Chondrocyte (in vitro differentiated cells): ENCODE measurements at regions not wholly inside any gene's neighbourhood (a gene's known extent, or its start where the extent isn't known, plus 50 kb on each side); places are given as distances from the start of the nearest gene placed in this dataset.

Source experiments
- DNase-seq: peaks from one replicate; pipeline ENCODE4 v3.0.0; 2021; ENCODE audit warnings: mixed read lengths, low spot score
- H3K27ac Mint-ChIP-seq: one replicate; pipeline ENCODE4 v1.8.0; 2021; ENCODE audit warnings: mild to moderate bottlenecking, moderate library complexity, mixed read lengths; ENCODE audit not compliant: unreplicated experiment
- H3K27me3 Mint-ChIP-seq: 2 replicates; pipeline ENCODE4 v1.8.0; 2021; ENCODE audit warnings: low read depth, mixed read lengths
- H3K36me3 Mint-ChIP-seq: 2 replicates; pipeline ENCODE4 v1.8.0; 2021; ENCODE audit warnings: low read depth, mixed read lengths
- H3K4me1 Mint-ChIP-seq: 2 replicates; pipeline ENCODE4 v1.8.0; 2021; ENCODE audit warnings: low read depth, mild to moderate bottlenecking, mixed read lengths
- H3K4me3 Mint-ChIP-seq: one replicate; pipeline ENCODE4 v1.8.0; 2021; ENCODE audit warnings: mild to moderate bottlenecking, moderate library complexity, mixed read lengths; ENCODE audit not compliant: unreplicated experiment
- H3K9me3 Mint-ChIP-seq: 2 replicates; pipeline ENCODE4 v1.8.0; 2021; ENCODE audit warnings: low read depth, mixed read lengths
- CTCF ChIP-seq: fragments of 200-600 bp; sonication (generic); IDR thresholded peaks from 2 replicates; pipeline ENCODE4 v1.5.0; 2021; ENCODE audit warnings: antibody characterized with exemption, mild to moderate bottlenecking, moderate library complexity

DNA sequence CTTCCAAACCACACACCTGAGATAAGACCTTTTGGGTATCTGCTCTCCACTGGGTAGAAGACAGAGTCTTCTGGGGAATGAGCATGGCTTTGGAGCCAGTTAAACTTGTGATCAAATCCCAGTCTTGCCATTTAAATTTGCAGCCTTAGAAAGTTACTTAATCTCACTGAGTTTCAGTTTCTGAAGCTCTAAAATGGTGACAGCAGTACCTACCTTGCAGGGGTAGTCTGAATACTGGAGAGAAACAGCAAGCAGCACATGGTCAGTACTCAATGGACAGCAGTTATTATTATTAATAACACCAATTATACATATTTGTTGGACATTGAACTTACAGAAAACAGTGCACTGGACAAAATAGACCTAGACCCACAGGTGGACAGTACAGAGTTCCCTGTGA lies 260.9 kb downstream of the MAN2A1 start:
- no peaks in the 10 kb centered on the region for H3K36me3 Mint-ChIP-seq
- TF ChIP-seq CTCF: no peak

DNA sequence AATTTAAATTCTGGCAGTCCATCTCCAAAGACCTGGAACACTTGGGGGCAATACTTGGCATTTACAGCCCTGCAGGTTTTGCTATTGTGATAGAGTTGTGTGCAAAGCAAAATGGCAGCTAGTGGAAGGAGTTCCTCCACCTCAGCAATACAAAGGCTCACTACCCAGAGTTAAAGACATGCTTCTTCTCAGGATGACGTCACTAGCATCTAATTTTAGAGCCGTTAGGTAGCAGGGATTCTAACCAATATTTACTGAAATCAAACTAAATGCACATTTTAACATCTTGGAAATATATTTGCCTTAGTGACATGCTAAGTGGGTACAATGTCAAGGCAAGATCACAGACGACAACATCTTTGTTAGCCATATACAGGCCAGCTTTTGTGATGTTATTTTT lies 261.6 kb downstream of the MAN2A1 start:
- Mint-ChIP-seq H3K27me3 (no peaks in the 10 kb centered on the region), H3K36me3 (no peaks in the 10 kb centered on the region), H3K4me3 (no peak overlapping the region), H3K9me3 (no peaks in the 10 kb centered on the region), H3K27ac (no peak overlapping the region), H3K4me1 (no peaks in the 10 kb centered on the region)
- DNase-seq: no peak
- no peak for TF ChIP-seq CTCF

More for the DNA sequence above, 260.9 kb downstream of the MAN2A1 start:
- no peaks in the 10 kb centered on the region for H3K4me1 Mint-ChIP-seq
- DNase-seq: no peak
- H3K27me3 Mint-ChIP-seq: no peaks in the 10 kb centered on the region
- H3K4me3 Mint-ChIP-seq: no peak overlapping the region
- no peaks in the 10 kb centered on the region for H3K9me3 Mint-ChIP-seq
- no peak overlapping the region for H3K27ac Mint-ChIP-seq

DNA sequence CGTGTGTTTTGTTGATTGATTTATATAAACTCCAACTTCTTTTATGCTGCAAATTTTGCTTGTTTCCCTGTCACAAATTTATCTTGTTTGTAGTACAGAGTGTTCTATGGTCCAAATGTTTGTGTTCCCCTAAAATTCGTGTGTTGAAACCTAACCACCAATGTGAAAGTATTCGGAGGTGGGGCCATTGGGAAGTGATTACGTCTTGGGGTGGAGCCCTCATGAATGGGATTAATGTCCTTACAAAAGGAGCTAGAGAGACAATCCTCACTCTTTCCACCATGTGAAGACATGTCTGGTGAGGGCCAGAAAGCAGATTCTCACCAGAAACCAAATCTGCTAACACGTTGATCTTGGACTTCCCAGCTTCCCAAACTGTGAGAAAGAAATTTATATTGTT lies 262.0 kb downstream of the MAN2A1 start:
- Mint-ChIP-seq H3K4me3 (no peak overlapping the region), H3K27me3 (no peaks in the 10 kb centered on the region), H3K9me3 (no peaks in the 10 kb centered on the region), H3K4me1 (no peaks in the 10 kb centered on the region), H3K36me3 (no peaks in the 10 kb centered on the region), H3K27ac (no peak overlapping the region)
- DNase-seq: no peak
- TF ChIP-seq CTCF: no peak

GRCh38 chr5:109953761-109954160 lies 264.0 kb downstream of the MAN2A1 start:
- Mint-ChIP-seq H3K27ac (no peak overlapping the region), H3K9me3 (no peaks in the 10 kb centered on the region), H3K36me3 (no peaks in the 10 kb centered on the region), H3K27me3 (no peaks in the 10 kb centered on the region), H3K4me3 (no peak overlapping the region), H3K4me1 (no peaks in the 10 kb centered on the region)
- no peak for TF ChIP-seq CTCF
- DNase-seq: no peak

DNA sequence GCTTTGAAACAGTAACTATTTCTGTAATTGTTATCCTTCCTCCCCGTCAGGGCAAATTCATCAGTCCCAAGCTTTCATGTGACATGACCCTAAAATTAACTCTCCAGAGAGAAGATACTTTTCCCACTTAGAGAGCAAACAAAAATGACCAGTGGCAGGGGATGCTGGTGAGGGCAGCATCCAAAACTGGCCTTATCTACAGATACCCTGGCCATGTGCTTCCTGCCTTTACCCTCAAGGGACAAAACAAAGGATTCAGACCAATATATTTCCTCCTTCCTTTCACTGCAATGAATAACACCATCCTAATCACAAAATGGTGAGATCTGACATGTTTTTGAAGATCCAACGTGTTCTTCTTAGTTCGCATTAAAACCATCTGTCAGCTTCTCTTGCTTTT lies 267.2 kb downstream of the MAN2A1 start:
- Mint-ChIP-seq H3K27ac (no peak overlapping the region), H3K27me3 (no peaks in the 10 kb centered on the region), H3K9me3 (no peaks in the 10 kb centered on the region), H3K36me3 (no peaks in the 10 kb centered on the region), H3K4me1 (no peaks in the 10 kb centered on the region), H3K4me3 (no peak overlapping the region)
- DNase-seq: no peak
- no peak for TF ChIP-seq CTCF
